AG04449 (cell line): ENCODE measurements at regions not wholly inside any gene's neighbourhood (a gene's known extent, or its start where the extent isn't known, plus 50 kb on each side); places are given as distances from the start of the nearest gene placed in this dataset.

Experiments
- CTCF ChIA-PET: fragments of 350-600 bp; formaldehyde crosslinking; extraction: SDS; loops from one replicate; lab custom pipeline; 2021; ENCODE audit warnings: antibody characterized with exemption; lab: Yijun Ruan, JAX
- POLR2A ChIA-PET: fragments of 400-600, 350-600 bp; formaldehyde crosslinking; extraction: SDS; loops from one replicate; lab custom pipeline; 2020; ENCODE audit warnings: antibody characterized with exemption, inconsistent platforms; lab: Yijun Ruan, JAX
- DNase-seq: peaks from one replicate; pipeline ENCODE4 v3.0.0-alpha.2; 2010; ENCODE audit warnings: low read depth, low spot score
- H3K4me3 ChIP-seq: 2 replicates; pipeline ENCODE4 v1.5.1; 2011; ENCODE audit warnings: low read depth, mild to moderate bottlenecking, control low read depth, low read length
- TF ChIP-seq, protein P1 (sequence below): IDR thresholded peaks from one replicate; pipeline ENCODE4 v1.5.1; 2011; ENCODE audit warnings: mild to moderate bottlenecking, moderate library complexity, low read length, control low read depth, inconsistent platforms; ENCODE audit not compliant: insufficient read depth; ENCODE audit errors: missing control alignments

DNA sequence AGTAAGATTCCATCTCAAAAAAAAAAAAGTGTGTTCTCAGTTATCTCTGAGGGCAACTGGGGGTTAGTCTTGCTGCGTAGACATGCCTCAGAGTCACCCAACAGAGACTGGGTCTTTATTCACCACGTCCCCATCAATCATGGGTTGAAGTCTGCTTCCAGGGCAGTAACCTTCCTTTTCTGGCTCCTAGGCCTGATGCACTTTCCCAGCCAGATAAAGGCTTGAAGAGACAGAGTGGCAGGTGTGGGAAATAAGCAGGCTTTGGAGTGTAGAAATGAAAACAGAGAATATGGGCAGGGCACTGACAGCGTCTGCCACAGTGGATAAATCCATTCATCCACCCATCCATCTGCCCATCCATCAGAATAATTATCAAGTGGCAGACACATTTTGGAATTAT, 134.1 kb upstream of the LGALSL start:
- DNase-seq: no peak
- POLR2A ChIA-PET: no interaction called here
- no peak overlapping the region for H3K4me3 ChIP-seq
- CTCF ChIA-PET: no interaction called here
- TF ChIP-seq, protein P1, sequence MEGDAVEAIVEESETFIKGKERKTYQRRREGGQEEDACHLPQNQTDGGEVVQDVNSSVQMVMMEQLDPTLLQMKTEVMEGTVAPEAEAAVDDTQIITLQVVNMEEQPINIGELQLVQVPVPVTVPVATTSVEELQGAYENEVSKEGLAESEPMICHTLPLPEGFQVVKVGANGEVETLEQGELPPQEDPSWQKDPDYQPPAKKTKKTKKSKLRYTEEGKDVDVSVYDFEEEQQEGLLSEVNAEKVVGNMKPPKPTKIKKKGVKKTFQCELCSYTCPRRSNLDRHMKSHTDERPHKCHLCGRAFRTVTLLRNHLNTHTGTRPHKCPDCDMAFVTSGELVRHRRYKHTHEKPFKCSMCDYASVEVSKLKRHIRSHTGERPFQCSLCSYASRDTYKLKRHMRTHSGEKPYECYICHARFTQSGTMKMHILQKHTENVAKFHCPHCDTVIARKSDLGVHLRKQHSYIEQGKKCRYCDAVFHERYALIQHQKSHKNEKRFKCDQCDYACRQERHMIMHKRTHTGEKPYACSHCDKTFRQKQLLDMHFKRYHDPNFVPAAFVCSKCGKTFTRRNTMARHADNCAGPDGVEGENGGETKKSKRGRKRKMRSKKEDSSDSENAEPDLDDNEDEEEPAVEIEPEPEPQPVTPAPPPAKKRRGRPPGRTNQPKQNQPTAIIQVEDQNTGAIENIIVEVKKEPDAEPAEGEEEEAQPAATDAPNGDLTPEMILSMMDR: no peak

DNA sequence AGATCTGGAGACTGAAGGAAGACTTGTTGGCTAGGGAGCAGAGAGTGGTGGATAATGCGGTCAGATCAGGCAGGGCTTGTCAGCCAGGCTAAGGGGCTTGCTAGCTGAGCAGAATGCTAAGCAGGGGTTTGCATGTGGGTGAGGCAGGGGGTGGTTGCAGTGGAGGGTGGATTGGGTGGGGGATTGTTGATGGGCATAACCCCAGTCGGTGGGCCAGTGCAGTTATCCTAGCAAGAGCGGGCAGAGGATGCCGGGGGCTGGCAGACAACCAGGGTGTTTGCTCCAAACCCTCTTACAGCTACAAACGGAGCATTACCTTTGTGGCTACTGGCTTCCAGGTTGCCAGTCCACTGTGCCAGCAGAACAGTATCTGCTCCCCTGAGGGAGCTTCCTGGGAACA, 131.5 kb upstream of the LGALSL start:
- TF ChIP-seq, protein P1: no peak
- no peak overlapping the region for H3K4me3 ChIP-seq
- ChIA-PET CTCF (interaction anchor here (1.1 to 1.6 kb wide), 2 partner anchors 9 to 272 kb away, joined by 6 to 7 read pairs; no protein-coding TSS in a partner anchor), POLR2A (no interaction called here)
- DNase-seq: no peak

DNA sequence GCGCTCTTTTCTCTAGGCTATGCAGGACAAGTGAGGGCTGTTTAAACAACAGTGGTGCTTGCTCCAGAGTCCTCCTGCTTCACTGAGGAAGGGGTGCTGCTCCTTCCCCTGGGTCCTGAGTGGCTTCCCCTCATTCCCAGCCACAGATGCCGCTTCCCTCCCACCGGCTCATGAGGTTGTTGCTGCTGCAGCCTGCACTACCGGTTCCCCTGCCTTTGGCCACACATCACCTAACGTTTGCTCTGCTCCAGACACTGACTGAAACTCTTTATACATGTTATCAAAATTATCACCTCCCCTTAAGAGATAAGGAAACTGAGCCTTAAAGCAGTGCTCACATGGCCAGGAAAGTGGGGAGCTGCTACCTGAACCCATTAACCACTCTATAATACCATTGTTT, 130.8 kb upstream of the LGALSL start:
- TF ChIP-seq, protein P1: no peak
- CTCF ChIA-PET: interaction anchor here (1.1 to 1.6 kb wide), 2 partner anchors 8 to 273 kb away, joined by 6 to 7 read pairs; no protein-coding TSS in a partner anchor
- DNase-seq: no peak
- POLR2A ChIA-PET: no interaction called here
- H3K4me3 ChIP-seq: no peak overlapping the region

DNA sequence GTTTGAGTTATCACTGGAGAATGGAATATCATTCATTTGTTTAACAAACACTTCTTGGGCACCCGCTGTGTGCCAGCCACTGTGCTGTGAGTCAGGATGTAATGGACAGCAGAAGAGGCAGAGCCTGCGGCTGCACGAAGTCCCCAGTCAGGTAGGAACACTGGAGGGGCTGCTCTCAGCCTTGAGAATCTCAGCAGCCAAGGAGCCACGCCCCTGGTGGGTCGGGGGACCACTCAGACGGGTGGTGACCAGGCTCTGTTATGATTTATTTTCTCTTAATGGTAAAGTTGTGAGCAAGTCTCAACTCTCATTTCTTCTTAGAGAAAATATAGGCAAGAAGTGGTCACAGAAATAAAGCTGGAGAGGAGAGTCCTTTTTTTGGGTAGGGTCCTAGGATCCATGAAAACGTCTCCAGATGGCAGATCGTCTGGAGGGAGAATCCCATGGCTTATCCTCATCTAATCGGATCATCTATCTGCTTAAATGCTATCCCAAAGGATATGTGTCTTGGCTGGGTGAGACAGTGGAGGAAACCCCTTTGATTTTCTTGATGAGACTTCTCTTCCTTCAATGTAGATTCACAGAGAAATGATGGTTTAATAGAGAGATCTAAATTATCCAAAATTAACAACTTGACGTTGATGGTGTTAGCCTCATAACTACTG, 129.1 kb upstream of the LGALSL start:
- no peak for DNase-seq
- no peak overlapping the region for H3K4me3 ChIP-seq
- ChIA-PET POLR2A (no interaction called here), CTCF (interaction anchor here (0.8 to 9.2 kb wide), 4 partner anchors 8 to 276 kb away, joined by 3 to 315 read pairs (median 192); no protein-coding TSS in a partner anchor)
- TF ChIP-seq, protein P1: no peak

DNA sequence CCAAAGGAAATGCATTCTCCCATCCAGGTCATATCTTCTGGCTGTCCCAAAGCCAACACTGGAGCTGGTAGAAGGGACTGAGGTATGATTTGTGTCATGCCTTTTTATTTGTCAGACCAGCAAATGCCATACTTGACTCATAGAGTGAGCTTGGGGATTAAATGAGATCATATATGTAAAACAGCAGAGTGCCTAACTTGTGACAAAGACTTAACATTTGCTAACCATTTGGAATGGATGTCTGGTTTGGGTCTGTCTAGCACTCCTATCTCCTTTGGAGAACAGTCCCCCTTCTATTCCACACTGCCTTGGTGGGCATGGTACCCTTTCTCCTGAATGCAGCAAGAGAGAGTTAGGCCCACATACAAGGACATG, 128.5 kb upstream of the LGALSL start:
- CTCF ChIA-PET: interaction anchor here (6.8 to 9.2 kb wide), 5 partner anchors 12 to 277 kb away, joined by 46 to 315 read pairs (median 194); no protein-coding TSS in a partner anchor
- no peak for DNase-seq

More for the DNA sequence above, 128.5 kb upstream of the LGALSL start:
- TF ChIP-seq, protein P1: no peak
- POLR2A ChIA-PET: no interaction called here
- no peak overlapping the region for H3K4me3 ChIP-seq
